T-helper 1 cell treated with Interleukin-12 subunit alpha and Interleukin-12 subunit beta and Interleukin-4 antibody, amounts not matched to agents 30 ng/mL and 1 ng/mL, for 36 hours (primary cell): ENCODE measurements at regions not wholly inside any gene's neighbourhood (a gene's known extent, or its start where the extent isn't known, plus 50 kb on each side); places are given as distances from the start of the nearest gene placed in this dataset.

Experiments used
- intact Hi-C: fragments of 100-400 bp; cut with micrococcal nuclease; formaldehyde crosslinking; loops from one replicate; pipeline ENCODE4 v1.15.1; 2024

- intact Hi-C loops = loop anchor here (2.0 to 5.0 kb wide), 7 partner anchors 105 to 1037 kb away; partner anchors contain the start of gene ATG5
Observed at GRCh38 chr6:105485456-105485855, 82.6 kb upstream of the PREP start.

GRCh38 chr6:105484238-105485161 is 81.6 kb upstream of the PREP start:
- intact Hi-C loops = loop anchor here (1.0 to 5.0 kb wide), 17 partner anchors 53 to 1038 kb away; partner anchors contain the start of genes ATG5 and PRDM1

GRCh38 chr6:105483492-105483891 is 80.6 kb upstream of the PREP start:
- intact Hi-C loops = loop anchor here (5.0 kb wide), 2 partner anchors 329 to 419 kb away; no protein-coding TSS in a partner anchor

- intact Hi-C loops = loop anchor here (5.0 kb wide), 2 partner anchors 329 to 419 kb away; no protein-coding TSS in a partner anchor
Observed at GRCh38 chr6:105482921-105483320, 80.0 kb upstream of the PREP start.

GRCh38 chr6:105482227-105482844 is 79.5 kb upstream of the PREP start:
- intact Hi-C loops = loop anchor here (5.0 kb wide), 2 partner anchors 330 to 420 kb away; no protein-coding TSS in a partner anchor

- intact Hi-C loops = loop anchor here (2.0 kb wide), 1 partner anchor 692 kb away; no protein-coding TSS in a partner anchor
Observed at GRCh38 chr6:105476978-105477377, 74.1 kb upstream of the PREP start.

- intact Hi-C loops = no loop called here
Observed at GRCh38 chr6:105474234-105474633, 71.4 kb upstream of the PREP start.

GRCh38 chr6:105469946-105470345 is 67.1 kb upstream of the PREP start:
- intact Hi-C loops = no loop called here

- intact Hi-C loops = no loop called here
Observed at GRCh38 chr6:105468850-105469249, 66.0 kb upstream of the PREP start.

- intact Hi-C loops = no loop called here
Observed at GRCh38 chr6:105460860-105461259, 58.0 kb upstream of the PREP start.

GRCh38 chr6:105459864-105460263 is 57.0 kb upstream of the PREP start:
- intact Hi-C loops = no loop called here

GRCh38 chr6:105459049-105459448 is 56.2 kb upstream of the PREP start:
- intact Hi-C loops = no loop called here

- intact Hi-C loops = no loop called here
Observed at GRCh38 chr6:105458551-105458950, 55.7 kb upstream of the PREP start.

GRCh38 chr6:105458084-105458483 is 55.2 kb upstream of the PREP start:
- intact Hi-C loops = no loop called here

GRCh38 chr6:105453968-105454367 is 51.1 kb upstream of the PREP start:
- intact Hi-C loops = no loop called here

GRCh38 chr6:105452924-105453756 is 50.3 kb upstream of the PREP start:
- intact Hi-C loops = no loop called here
